22Rv1 (cell line): ENCODE measurements at regions not wholly inside any gene's neighbourhood (a gene's known extent, or its start where the extent isn't known, plus 50 kb on each side); places are given as distances from the start of the nearest gene placed in this dataset.

ENCODE experiments used
- CTCF ChIP-seq: fragments of 450-650 bp; IDR thresholded peaks from 2 replicates; pipeline ENCODE4 v1.5.1; 2017; ENCODE audit warnings: mild to moderate bottlenecking
- ZFX ChIP-seq: fragments of 450-650 bp; IDR thresholded peaks from 2 replicates; pipeline ENCODE4 v1.6.1; 2017; ENCODE audit warnings: antibody characterized with exemption, borderline replicate concordance

GRCh38 chr16:73420244-73420643 is 372.3 kb upstream of the ZFHX3 start:
- TF ChIP-seq CTCF (no peak), ZFX (no peak)
